Upper lobe of left lung (tissue), 6 donors: ENCODE measurements at regions not wholly inside any gene's neighbourhood (a gene's known extent, or its start where the extent isn't known, plus 50 kb on each side); places are given as distances from the start of the nearest gene placed in this dataset.

Experiments used
- ATAC-seq, 2 donors: fragments of 200-7000 bp; cut with Tn5 transposase; one replicate each; pipeline ENCODE4 v1.9.1; 2022; ENCODE audit warnings: mild to moderate bottlenecking in 2 of 2, moderate library complexity in 2 of 2; ENCODE audit not compliant: low FRiP score in 2 of 2
- DNase-seq, 2 donors: peaks; one replicate each; pipeline ENCODE4 v3.0.0-alpha.2; 2019 to 2020
- H3K27ac ChIP-seq, 4 donors: fragments of 200-600 bp; sonication (generic); one replicate each; pipeline ENCODE4 v1.5.1; 2016 to 2019
- H3K27me3 ChIP-seq, 4 donors: fragments of 200-600 bp; sonication (generic); one replicate each; pipeline ENCODE4 v1.5.1; 2017 to 2019
- H3K36me3 ChIP-seq, 4 donors: fragments of 200-600 bp; sonication (generic); one replicate each; pipeline ENCODE4 v1.5.1; 2016 to 2019
- H3K4me1 ChIP-seq, 4 donors: fragments of 200-600 bp; sonication (generic); one replicate each; pipeline ENCODE4 v1.5.1; 2018 to 2019
- H3K4me3 ChIP-seq, 4 donors: fragments of 200-600 bp; sonication (generic); one replicate each; pipeline ENCODE4 v1.5.1; 2017 to 2019; ENCODE audit warnings: mild to moderate bottlenecking in 2 of 4, moderate library complexity in 1 of 4
- H3K9me3 ChIP-seq, 4 donors: fragments of 200-600 bp; sonication (generic); one replicate each; pipeline ENCODE4 v1.5.1; 2018 to 2019
- EP300 ChIP-seq, 4 donors: sonication (generic); formaldehyde crosslinking; IDR thresholded peaks; one replicate each; pipeline ENCODE4 v1.5.1; 2017; ENCODE audit warnings: antibody characterized with exemption in 4 of 4, control low read depth in 2 of 4
- POLR2A ChIP-seq, 4 donors: fragments of 450-650 bp; IDR thresholded peaks; one replicate each; pipeline ENCODE4 v1.5.1; 2016 to 2017; ENCODE audit warnings: antibody characterized with exemption in 4 of 4, mild to moderate bottlenecking in 2 of 4
- POLR2AphosphoS5 ChIP-seq, 2 donors: sonication (generic); formaldehyde crosslinking; IDR thresholded peaks; one replicate each; pipeline ENCODE4 v1.5.1; 2017; ENCODE audit warnings: antibody characterized with exemption in 2 of 2
- WGBS, 2 donors: methylation state at CpG; one replicate each; pipeline ENCODE4 v1.1.5; 2017 to 2018; 5-methylcytosine and 5-hydroxymethylcytosine counted together
- TF ChIP-seq, protein P1 (sequence below), 6 experiments: fragments of 450-650 bp in 4 of 6; fragments of 200-600 bp in 2 of 6; sonication (generic) in 2 of 6; IDR thresholded peaks; one replicate each; pipeline ENCODE4 v1.5.1; 2016 to 2019; ENCODE audit warnings: antibody characterized with exemption in 6 of 6
- donor health status: DM: no; HTN: no; CAD: no; lungs with moderate emphysema.
- donor health status: DM: no; HTN: yes; CAD: no; lungs with severe emphysema.

DNA sequence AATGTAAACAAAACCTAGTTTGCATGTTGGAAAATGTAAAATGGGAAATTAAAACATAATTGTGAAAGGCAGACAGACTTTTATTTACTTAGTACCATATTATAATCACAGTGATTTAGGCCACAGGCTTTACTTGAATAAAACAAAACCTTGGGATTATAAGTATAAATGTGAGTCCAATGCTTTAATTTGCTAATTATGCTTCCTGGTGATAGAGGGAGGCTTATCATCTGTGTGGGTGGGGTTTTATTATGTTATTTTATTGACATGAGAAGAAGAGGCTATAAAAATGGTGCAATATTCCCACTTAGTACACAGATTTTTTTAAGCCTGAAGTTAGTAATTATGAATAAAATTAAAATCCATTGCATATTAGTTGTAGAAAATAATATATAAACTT lies 248.3 kb upstream of the TBL1XR1 start:
- Histone ChIP-seq H3K4me3 (no peak overlapping the region), H3K27me3 (no peaks in the 10 kb centered on the region), H3K36me3 (no peaks in the 10 kb centered on the region), H3K27ac (peak overlapping the region in 1 of 4 donors; percentile 34), H3K4me1 (peaks cover 9 to 30% (median 22%) of the 10 kb centered on the region in 4 donors), H3K9me3 (no peaks in the 10 kb centered on the region)
- no peak for TF ChIP-seq EP300 (IDR thresholded peaks at IDR 0.05)
- no peak for TF ChIP-seq POLR2A (IDR thresholded peaks at IDR 0.05)
- TF ChIP-seq POLR2AphosphoS5 (IDR thresholded peaks at IDR 0.05) = no peak
- TF ChIP-seq, protein P1, sequence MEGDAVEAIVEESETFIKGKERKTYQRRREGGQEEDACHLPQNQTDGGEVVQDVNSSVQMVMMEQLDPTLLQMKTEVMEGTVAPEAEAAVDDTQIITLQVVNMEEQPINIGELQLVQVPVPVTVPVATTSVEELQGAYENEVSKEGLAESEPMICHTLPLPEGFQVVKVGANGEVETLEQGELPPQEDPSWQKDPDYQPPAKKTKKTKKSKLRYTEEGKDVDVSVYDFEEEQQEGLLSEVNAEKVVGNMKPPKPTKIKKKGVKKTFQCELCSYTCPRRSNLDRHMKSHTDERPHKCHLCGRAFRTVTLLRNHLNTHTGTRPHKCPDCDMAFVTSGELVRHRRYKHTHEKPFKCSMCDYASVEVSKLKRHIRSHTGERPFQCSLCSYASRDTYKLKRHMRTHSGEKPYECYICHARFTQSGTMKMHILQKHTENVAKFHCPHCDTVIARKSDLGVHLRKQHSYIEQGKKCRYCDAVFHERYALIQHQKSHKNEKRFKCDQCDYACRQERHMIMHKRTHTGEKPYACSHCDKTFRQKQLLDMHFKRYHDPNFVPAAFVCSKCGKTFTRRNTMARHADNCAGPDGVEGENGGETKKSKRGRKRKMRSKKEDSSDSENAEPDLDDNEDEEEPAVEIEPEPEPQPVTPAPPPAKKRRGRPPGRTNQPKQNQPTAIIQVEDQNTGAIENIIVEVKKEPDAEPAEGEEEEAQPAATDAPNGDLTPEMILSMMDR (IDR thresholded peaks at IDR 0.05) = no peak
- ATAC-seq = no peak
- no peak for DNase-seq

DNA sequence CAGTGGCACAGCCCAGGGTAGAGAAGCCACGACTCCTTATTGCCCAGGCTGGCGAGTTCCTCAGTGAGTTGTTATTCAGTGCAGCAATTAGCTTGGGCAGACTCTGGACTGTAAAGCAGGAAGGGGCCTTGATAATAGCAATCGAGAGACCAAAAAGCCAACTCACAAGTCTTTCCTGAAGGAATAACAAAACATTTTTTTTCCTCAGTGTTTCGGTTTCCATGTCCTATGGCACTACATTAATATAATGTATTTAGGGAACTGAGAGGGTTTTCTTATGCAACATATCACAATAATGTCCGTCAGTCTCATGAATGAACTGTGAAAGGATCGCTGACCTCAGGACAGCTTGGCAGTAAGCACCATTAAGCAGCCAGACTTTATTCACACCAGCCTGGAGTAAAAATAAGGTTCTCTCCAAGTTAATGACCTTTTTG lies 248.9 kb upstream of the TBL1XR1 start:
- WGBS, 2 donors = 60 to 68% methylated on average over 6 of the region's 6 CpGs
- no peaks in the 10 kb centered on the region for H3K27me3 ChIP-seq
- H3K36me3 ChIP-seq = no peaks in the 10 kb centered on the region
- H3K4me1 ChIP-seq = peaks cover 9 to 30% (median 24%) of the 10 kb centered on the region in 4 donors
- H3K4me3 ChIP-seq = no peak overlapping the region
- H3K27ac ChIP-seq = peak overlapping the region in 3 of 4 donors; percentile 32 to 42 (median 34)
- peak in 1 of 2 donors; percentile 60 for ATAC-seq
- H3K9me3 ChIP-seq = no peaks in the 10 kb centered on the region
- DNase-seq = no peak
- no peak for TF ChIP-seq POLR2AphosphoS5 (IDR thresholded peaks at IDR 0.05)
- peak in 1 of 4 donors; percentile 8 for TF ChIP-seq EP300 (IDR thresholded peaks at IDR 0.05)

DNA sequence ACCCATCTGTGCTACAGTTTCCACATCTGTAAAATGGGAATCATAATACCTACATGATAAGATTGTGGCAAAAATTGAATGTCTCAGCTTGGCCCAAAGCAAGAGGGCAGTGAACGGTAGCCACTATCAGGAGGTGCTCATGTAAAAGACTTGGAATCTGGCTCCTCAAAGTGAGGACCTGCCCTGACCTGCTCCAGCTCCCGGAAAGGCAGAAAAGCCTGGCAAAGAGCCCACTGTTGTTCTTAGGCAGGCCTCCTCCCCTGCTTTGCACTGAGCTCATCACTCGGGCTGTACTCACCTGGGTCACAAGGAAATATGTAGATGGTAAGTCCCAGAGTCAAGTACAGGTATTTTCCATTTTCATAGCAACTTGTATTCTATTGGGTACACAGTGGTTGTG lies 250.7 kb upstream of the TBL1XR1 start:
- WGBS, 2 donors = 48 to 67% methylated on average over 3 of the region's 3 CpGs
- DNase-seq (peak in 1 of 2 donors; percentile 96), ATAC-seq (peak; percentile 13 to 89)
- no peak overlapping the region for H3K4me3 ChIP-seq
- H3K4me1 ChIP-seq = peaks cover 17 to 41% (median 25%) of the 10 kb centered on the region in 4 donors
- H3K36me3 ChIP-seq = no peaks in the 10 kb centered on the region
- H3K27me3 ChIP-seq = no peaks in the 10 kb centered on the region
- H3K27ac ChIP-seq = peak overlapping the region in 2 of 4 donors; percentile 7 to 80
- no peaks in the 10 kb centered on the region for H3K9me3 ChIP-seq
- TF ChIP-seq POLR2A (IDR thresholded peaks at IDR 0.05) = no peak
- TF ChIP-seq, protein P1 (IDR thresholded peaks at IDR 0.05) = no peak
- TF ChIP-seq POLR2AphosphoS5 (IDR thresholded peaks at IDR 0.05) = peak; percentile 16 to 43
- peak in 1 of 4 donors; percentile 61 for TF ChIP-seq EP300 (IDR thresholded peaks at IDR 0.05)

DNA sequence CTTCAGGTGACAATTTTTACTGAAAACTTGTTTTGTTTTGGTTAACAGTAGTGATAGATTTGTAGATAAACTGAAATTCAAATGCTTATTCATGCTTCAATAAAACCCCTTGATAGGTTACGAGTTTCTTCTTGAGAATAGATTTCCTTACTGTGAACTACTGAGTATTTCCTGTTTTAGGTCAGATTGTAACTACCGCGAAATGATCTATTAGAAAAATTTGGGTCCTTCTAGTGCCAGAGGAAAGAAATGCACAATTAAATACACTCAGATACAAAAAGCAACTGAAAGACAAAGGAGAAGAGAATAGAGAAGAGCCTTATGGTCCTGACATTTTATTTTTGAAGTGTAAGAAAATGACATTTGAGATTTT lies 251.7 kb upstream of the TBL1XR1 start:
- Histone ChIP-seq H3K27ac (peak overlapping the region; percentile 44 to 80 (median 70)), H3K27me3 (no peaks in the 10 kb centered on the region), H3K36me3 (no peaks in the 10 kb centered on the region), H3K9me3 (no peaks in the 10 kb centered on the region), H3K4me1 (peaks cover 17 to 42% (median 26%) of the 10 kb centered on the region in 4 donors), H3K4me3 (no peak overlapping the region)
- TF ChIP-seq POLR2A (IDR thresholded peaks at IDR 0.05) = no peak
- no peak for TF ChIP-seq EP300 (IDR thresholded peaks at IDR 0.05)
- no peak for TF ChIP-seq POLR2AphosphoS5 (IDR thresholded peaks at IDR 0.05)
- TF ChIP-seq, protein P1 (IDR thresholded peaks at IDR 0.05) = no peak
- DNase-seq (no peak), ATAC-seq (no peak)
- WGBS, 2 donors = 35 to 56% methylated on average over 3 of the region's 3 CpGs

DNA sequence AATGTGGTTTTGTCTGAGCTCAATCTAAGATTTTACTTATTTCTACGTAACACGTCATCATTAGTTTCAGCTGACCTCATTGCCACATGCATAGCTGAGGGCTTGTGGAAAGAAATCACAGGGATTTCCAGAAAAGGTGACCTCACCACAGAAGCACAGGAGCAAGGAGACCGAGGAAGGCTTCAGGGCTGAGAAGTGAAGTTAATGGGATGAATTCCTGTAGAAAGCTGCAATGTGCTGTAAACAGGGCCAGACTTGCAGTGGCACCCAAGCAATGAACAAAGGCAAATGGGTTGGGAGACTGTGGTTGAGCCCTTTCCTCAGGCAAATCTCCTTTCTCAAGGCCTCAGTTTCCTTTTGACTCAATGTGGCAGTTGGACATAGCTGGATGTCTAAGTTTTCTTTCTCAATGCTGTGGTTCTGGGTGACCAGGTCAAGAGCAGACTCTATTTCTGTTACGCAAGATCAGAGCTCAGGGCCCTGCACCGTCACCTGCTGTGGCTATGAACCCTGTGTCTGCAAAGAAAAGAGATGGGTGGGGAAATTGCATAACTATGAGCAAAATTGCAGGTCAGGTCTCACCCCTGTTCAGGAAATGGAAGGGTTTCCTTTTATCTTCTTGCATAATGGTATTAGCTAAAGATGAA lies 252.2 kb upstream of the TBL1XR1 start:
- ATAC-seq (peak; percentile 31 to 80), DNase-seq (peak in 1 of 2 donors; percentile 88)
- 47 to 69% methylated on average over 5 of the region's 5 CpGs for WGBS, 2 donors

More for the DNA sequence above, 252.2 kb upstream of the TBL1XR1 start:
- H3K27ac ChIP-seq = peak overlapping the region; percentile 44 to 80 (median 70)
- H3K27me3 ChIP-seq = no peaks in the 10 kb centered on the region
- peaks cover 17 to 42% (median 26%) of the 10 kb centered on the region in 4 donors for H3K4me1 ChIP-seq
- TF ChIP-seq POLR2A (IDR thresholded peaks at IDR 0.05) (no peak), POLR2AphosphoS5 (IDR thresholded peaks at IDR 0.05) (peak in 1 of 2 donors; percentile 74), EP300 (IDR thresholded peaks at IDR 0.05) (peak in 2 of 4 donors; percentile 7 to 68)
- TF ChIP-seq, protein P1 (IDR thresholded peaks at IDR 0.05) = no peak
- H3K9me3 ChIP-seq = no peaks in the 10 kb centered on the region
- H3K36me3 ChIP-seq = no peaks in the 10 kb centered on the region
- H3K4me3 ChIP-seq = no peak overlapping the region
